ENCODE measurements at regions not wholly inside any gene's neighbourhood (a gene's known extent, or its start where the extent isn't known, plus 50 kb on each side); places are given as distances from the start of the nearest gene placed in this dataset.

DNA sequence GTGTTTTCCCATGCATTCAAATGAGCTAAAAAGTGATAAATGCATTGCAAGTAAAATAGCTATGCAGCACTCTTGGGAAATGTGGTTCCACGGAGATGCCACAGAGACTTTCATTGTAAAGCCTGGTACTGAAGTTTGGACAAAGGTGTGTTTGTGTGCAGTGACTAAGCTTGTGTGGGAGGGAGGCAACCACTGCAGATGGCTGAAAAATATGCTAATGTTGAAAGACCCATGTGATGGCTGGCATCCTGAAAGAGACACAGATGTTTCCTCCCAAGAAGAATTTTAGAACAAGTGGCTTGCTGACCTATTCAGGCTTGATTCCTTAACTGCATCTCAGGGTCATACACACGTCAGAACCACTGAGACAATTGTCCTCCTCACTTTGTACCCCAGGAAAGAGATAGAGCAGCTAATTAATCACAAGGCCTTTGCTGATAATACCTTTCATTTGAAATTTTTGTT is 73.8 kb downstream of the FAM76B start (continued):
- TF ChIP-seq, protein P1, sequence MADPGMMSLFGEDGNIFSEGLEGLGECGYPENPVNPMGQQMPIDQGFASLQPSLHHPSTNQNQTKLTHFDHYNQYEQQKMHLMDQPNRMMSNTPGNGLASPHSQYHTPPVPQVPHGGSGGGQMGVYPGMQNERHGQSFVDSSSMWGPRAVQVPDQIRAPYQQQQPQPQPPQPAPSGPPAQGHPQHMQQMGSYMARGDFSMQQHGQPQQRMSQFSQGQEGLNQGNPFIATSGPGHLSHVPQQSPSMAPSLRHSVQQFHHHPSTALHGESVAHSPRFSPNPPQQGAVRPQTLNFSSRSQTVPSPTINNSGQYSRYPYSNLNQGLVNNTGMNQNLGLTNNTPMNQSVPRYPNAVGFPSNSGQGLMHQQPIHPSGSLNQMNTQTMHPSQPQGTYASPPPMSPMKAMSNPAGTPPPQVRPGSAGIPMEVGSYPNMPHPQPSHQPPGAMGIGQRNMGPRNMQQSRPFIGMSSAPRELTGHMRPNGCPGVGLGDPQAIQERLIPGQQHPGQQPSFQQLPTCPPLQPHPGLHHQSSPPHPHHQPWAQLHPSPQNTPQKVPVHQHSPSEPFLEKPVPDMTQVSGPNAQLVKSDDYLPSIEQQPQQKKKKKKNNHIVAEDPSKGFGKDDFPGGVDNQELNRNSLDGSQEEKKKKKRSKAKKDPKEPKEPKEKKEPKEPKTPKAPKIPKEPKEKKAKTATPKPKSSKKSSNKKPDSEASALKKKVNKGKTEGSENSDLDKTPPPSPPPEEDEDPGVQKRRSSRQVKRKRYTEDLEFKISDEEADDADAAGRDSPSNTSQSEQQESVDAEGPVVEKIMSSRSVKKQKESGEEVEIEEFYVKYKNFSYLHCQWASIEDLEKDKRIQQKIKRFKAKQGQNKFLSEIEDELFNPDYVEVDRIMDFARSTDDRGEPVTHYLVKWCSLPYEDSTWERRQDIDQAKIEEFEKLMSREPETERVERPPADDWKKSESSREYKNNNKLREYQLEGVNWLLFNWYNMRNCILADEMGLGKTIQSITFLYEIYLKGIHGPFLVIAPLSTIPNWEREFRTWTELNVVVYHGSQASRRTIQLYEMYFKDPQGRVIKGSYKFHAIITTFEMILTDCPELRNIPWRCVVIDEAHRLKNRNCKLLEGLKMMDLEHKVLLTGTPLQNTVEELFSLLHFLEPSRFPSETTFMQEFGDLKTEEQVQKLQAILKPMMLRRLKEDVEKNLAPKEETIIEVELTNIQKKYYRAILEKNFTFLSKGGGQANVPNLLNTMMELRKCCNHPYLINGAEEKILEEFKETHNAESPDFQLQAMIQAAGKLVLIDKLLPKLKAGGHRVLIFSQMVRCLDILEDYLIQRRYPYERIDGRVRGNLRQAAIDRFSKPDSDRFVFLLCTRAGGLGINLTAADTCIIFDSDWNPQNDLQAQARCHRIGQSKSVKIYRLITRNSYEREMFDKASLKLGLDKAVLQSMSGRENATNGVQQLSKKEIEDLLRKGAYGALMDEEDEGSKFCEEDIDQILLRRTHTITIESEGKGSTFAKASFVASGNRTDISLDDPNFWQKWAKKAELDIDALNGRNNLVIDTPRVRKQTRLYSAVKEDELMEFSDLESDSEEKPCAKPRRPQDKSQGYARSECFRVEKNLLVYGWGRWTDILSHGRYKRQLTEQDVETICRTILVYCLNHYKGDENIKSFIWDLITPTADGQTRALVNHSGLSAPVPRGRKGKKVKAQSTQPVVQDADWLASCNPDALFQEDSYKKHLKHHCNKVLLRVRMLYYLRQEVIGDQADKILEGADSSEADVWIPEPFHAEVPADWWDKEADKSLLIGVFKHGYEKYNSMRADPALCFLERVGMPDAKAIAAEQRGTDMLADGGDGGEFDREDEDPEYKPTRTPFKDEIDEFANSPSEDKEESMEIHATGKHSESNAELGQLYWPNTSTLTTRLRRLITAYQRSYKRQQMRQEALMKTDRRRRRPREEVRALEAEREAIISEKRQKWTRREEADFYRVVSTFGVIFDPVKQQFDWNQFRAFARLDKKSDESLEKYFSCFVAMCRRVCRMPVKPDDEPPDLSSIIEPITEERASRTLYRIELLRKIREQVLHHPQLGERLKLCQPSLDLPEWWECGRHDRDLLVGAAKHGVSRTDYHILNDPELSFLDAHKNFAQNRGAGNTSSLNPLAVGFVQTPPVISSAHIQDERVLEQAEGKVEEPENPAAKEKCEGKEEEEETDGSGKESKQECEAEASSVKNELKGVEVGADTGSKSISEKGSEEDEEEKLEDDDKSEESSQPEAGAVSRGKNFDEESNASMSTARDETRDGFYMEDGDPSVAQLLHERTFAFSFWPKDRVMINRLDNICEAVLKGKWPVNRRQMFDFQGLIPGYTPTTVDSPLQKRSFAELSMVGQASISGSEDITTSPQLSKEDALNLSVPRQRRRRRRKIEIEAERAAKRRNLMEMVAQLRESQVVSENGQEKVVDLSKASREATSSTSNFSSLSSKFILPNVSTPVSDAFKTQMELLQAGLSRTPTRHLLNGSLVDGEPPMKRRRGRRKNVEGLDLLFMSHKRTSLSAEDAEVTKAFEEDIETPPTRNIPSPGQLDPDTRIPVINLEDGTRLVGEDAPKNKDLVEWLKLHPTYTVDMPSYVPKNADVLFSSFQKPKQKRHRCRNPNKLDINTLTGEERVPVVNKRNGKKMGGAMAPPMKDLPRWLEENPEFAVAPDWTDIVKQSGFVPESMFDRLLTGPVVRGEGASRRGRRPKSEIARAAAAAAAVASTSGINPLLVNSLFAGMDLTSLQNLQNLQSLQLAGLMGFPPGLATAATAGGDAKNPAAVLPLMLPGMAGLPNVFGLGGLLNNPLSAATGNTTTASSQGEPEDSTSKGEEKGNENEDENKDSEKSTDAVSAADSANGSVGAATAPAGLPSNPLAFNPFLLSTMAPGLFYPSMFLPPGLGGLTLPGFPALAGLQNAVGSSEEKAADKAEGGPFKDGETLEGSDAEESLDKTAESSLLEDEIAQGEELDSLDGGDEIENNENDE (IDR thresholded peaks at IDR 0.05; ENCODE audit: insufficient replicate concordance, low read length): no peak
- TF ChIP-seq BCL11A (IDR thresholded peaks at IDR 0.05; ENCODE audit: low read depth in 2 of 2, low read length in 2 of 2): no peak
